Fibroblast of mammary gland (primary cell): ENCODE measurements at regions not wholly inside any gene's neighbourhood (a gene's known extent, or its start where the extent isn't known, plus 50 kb on each side); places are given as distances from the start of the nearest gene placed in this dataset.

Experiments
- DNase-seq: peaks from one replicate; pipeline ENCODE4 v3.0.0-alpha.2; 2010; ENCODE audit warnings: low read depth
- H3K4me3 ChIP-seq: 2 replicates; pipeline ENCODE4 v1.5.1; 2011; ENCODE audit warnings: low read depth, mild to moderate bottlenecking, low read length, moderate library complexity; ENCODE audit not compliant: control insufficient read depth
- CTCF ChIP-seq: conservative IDR thresholded peaks from 2 replicates; pipeline ENCODE4 v1.5.1; 2011; ENCODE audit warnings: low read depth, low read length, inconsistent platforms; ENCODE audit not compliant: control insufficient read depth, insufficient read depth

- TF ChIP-seq CTCF, result no peak
- no peak for DNase-seq
- H3K4me3 ChIP-seq, result no peak overlapping the region
Observed at GRCh38 chr5:36355516-36355915, 53.8 kb upstream of the RANBP3L start.

- no peak for DNase-seq
- no peak overlapping the region for H3K4me3 ChIP-seq
- TF ChIP-seq CTCF, result no peak
Observed at GRCh38 chr5:36356915-36357314, 55.2 kb upstream of the RANBP3L start.

GRCh38 chr5:36357391-36357975, 55.8 kb upstream of the RANBP3L start:
- peak; percentile 80 for DNase-seq
- no peak overlapping the region for H3K4me3 ChIP-seq
- no peak for TF ChIP-seq CTCF

- H3K4me3 ChIP-seq, result no peak overlapping the region
- TF ChIP-seq CTCF, result no peak
- no peak for DNase-seq
Observed at GRCh38 chr5:36359267-36359666, 57.6 kb upstream of the RANBP3L start.

- no peak overlapping the region for H3K4me3 ChIP-seq
- no peak for DNase-seq
- TF ChIP-seq CTCF, result no peak
Observed at GRCh38 chr5:36360307-36360706, 58.6 kb upstream of the RANBP3L start.

GRCh38 chr5:36363101-36363500, 61.4 kb upstream of the RANBP3L start:
- no peak overlapping the region for H3K4me3 ChIP-seq
- peak; percentile 71 for DNase-seq
- TF ChIP-seq CTCF, result peak; percentile 26

- H3K4me3 ChIP-seq, result no peak overlapping the region
- no peak for TF ChIP-seq CTCF
Observed at GRCh38 chr5:36363744-36364143, 62.0 kb upstream of the RANBP3L start.

More at GRCh38 chr5:36363744-36364143, 62.0 kb upstream of the RANBP3L start:
- no peak for DNase-seq
